Skin epidermis (tissue), 12 donors: ENCODE measurements at regions not wholly inside any gene's neighbourhood (a gene's known extent, or its start where the extent isn't known, plus 50 kb on each side); places are given as distances from the start of the nearest gene placed in this dataset.

Experiments used
- H3K27ac ChIP-seq, 21 experiments: fragments of 200-600 bp; sonication (generic) in 11 of 21; one replicate each; pipeline ENCODE4 v1.5.0; 2020; ENCODE audit warnings: mild to moderate bottlenecking in 3 of 21, inconsistent platforms in 2 of 21, moderate library complexity in 2 of 21
- H3K4me3 ChIP-seq, 7 experiments: fragments of 200-600 bp; sonication (generic) in 2 of 7; one replicate each; pipeline ENCODE4 v1.5.0; 2020; ENCODE audit warnings: inconsistent platforms in 2 of 7, mild to moderate bottlenecking in 2 of 7, moderate library complexity in 1 of 7

DNA sequence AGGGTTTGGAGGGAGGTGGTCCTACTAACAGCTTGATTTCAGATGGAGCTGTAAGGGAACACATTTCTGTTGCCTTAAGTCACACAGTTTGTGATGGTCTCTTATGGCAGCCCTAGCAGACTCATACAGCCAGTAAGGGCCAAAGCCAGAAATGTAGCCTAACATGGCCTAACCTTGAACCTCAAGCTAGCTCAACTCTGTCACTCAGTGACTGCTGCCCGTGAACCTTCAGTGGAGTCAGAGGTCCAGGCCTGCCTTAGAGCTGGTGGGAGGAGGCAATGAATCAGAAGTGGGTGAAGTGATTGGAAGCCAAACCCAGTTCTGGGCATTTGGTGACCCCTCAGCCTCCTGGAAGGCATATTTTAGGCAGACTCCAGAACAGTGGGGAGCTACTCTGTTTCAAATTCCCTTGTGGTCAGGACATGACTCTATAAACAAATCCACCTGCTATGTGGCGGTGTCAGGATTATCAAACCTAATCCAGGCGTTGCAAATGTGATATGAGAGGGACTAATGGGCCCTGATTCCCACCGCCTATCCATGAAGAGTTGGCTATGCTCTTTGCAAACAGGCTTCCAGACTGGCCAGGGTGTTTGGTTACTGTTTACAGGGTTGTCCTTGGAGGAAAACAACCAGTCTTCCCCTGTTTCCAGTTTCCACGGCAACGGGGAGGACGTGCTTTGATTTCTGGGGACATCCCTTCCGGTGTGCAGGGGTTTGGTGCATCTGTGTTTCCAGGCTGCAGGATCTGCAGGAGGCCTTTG, 105.9 kb upstream of the AGBL1 start:
- no peak overlapping the region for H3K4me3 ChIP-seq
- no peak overlapping the region for H3K27ac ChIP-seq

DNA sequence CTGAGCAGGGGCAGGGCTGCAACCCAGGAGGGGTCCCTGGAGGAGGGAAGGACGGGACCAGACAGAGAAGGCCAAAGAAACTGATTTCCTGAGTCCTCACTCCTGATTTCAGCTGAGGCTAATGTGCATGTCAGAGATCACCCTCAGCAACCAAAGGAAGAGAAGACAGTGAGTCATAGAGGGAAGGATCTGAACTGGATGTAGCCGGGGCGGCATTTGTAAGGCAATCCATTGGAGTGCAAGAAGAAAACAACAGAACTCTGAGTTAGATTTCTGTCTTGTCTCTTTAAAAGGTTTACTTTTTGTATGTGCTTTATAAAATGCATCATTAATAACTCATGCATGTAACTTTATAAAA, 105.3 kb upstream of the AGBL1 start:
- Histone ChIP-seq H3K4me3 (no peak overlapping the region), H3K27ac (no peak overlapping the region)

DNA sequence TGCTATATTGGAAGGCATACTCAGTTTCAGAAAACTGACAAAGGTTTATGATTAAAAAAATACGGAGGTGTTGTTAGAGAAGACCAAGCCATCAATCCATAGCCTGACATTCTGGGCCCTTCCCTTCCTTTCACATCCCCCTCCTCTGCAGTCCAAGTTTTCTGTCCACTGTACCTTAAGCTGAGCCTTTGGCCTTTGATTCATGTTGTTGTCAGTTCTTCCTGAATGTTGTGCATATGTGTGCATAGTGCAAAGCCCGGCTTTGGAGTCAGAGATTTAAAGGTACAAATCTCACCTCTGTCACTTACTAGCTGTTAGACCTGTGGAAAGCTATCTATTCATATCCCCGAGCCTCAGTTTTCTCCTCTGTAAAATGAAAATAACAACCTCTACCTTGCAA, 104.9 kb upstream of the AGBL1 start:
- no peak overlapping the region for H3K4me3 ChIP-seq
- no peak overlapping the region for H3K27ac ChIP-seq

DNA sequence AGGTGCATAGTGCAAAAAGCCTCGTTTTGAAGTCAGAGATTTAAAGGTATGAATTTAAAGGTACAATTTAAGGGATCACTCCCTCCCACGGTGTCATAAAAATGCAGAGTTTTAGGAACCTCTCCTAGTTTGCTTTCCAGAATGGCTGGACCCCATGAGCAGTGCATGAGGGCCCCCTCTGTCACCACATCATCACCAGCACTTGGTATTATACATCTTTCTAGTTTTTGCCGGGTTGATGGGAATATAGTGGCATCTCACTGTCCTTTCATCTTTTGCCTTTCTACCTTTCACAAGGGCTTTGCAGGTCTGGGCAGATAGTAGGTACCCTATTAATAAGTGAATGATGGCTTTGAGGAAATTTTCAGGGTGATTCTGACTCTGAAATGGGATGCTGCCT, 103.6 kb upstream of the AGBL1 start:
- Histone ChIP-seq H3K4me3 (no peak overlapping the region), H3K27ac (no peak overlapping the region)

DNA sequence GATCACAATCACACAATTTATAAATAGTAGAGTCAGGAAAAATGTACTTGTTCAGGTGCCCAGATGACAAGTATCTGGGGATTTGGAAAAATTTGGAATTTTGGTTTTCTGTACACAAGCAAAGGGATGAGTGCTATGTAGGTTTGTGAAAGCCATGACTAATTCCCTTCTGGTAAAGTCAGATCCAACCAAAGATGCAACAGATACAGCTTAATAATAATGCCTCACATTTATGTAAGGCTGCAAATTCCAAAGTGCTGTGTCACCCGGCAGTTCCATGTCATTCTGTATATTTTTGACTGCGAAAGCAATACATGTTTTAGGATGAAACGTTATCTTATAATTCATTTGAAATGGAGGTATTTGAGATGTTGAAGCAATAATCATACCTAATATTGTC, 102.7 kb upstream of the AGBL1 start:
- Histone ChIP-seq H3K27ac (no peak overlapping the region), H3K4me3 (no peak overlapping the region)

DNA sequence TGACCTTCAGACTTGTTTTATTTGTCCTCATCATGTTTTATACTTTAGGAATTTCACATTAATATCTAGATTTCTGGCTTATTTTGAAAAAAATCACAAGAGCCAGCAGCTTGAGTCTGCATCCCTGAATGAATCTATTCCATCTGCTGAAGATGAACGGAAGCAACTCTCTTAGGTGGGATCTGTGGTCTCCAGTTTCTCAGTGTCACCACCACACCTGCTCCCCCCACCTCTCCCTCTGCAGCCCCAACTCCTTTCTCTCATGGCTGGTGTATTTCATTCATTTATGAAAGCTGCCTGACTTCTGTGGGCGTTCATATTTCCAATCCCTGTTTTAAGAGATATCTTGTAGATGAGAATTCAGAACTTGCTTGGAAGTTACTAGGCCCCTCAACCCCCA, 102.1 kb upstream of the AGBL1 start:
- Histone ChIP-seq H3K4me3 (no peak overlapping the region), H3K27ac (no peak overlapping the region)

DNA sequence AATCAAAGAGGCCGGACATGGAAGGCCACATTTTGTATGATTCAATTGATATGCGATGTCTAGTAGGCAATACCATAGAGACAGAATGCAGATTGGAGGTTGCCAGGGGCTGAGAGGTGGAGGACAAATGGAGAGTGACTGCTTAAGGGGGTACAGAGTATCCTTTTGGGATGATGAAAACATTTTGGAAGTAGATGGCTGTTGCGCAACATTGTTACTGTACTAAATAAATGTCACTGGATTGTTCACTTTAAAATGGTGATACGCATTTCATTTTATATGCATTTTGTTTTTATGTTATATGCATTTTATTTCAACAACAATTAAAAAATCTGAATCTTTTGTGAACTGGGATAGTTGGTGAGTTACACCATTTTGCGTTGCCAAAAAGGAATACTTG, 99.7 kb upstream of the AGBL1 start:
- H3K27ac ChIP-seq = no peak overlapping the region
- H3K4me3 ChIP-seq = no peak overlapping the region

DNA sequence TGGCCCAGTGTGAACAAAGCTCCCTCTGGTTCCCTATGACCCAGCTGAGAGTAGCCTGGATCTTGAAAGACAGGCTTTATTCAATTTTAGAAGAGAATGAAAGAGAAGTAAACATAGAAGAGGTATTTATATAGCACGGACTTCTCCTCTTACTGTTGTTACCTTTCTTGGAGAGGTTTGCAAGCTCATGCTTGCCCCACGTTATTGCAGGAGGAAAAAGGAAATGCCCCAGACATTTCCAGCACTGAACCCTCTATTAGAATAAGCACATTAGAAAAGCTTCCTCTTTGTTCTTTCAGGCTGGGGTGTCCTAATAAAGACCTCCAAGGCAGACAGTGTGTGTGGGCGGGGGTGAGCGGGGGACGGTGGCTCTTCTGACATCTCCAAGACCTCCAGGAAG, 98.7 kb upstream of the AGBL1 start:
- Histone ChIP-seq H3K4me3 (no peak overlapping the region), H3K27ac (no peak overlapping the region)

DNA sequence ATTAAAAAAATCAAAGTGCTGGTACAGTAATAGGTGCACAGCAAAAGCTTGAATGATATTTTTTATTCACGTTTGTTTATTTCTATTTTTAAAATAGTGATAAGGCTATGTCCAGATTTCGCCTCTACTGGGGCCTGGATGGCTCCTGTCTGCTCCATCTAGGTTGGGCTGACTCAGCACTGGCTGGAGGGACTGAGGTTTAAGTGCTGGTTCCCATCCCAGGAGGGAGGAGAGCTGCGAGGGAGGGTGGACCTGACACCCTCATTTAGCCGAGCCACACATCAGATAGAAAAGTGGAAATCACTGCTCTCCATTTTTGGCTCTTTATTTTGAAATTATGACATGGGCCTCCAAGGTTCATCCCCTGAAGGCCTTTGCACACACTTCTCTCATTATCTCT, 95.4 kb upstream of the AGBL1 start:
- no peak overlapping the region for H3K4me3 ChIP-seq
- no peak overlapping the region for H3K27ac ChIP-seq

DNA sequence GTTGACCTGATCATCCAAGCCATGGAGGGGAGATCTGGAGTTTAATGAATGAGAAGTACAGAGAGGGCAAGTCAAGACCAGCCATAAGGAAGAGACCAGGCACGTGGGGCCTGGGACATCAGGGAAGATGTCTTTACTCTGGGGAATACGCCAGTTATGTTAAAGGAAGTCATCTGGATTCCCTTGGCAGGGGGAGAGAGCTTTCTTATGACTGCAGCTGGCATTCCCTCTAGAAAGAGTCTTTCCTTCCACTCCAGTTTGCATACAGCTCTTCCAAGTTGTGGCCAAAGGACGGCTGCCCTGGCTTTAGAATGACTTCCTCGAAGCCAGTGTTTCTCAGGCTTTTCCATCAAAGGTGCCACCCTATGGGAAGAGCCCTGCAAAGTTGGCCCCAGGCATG, 93.6 kb upstream of the AGBL1 start:
- Histone ChIP-seq H3K27ac (no peak overlapping the region), H3K4me3 (no peak overlapping the region)

DNA sequence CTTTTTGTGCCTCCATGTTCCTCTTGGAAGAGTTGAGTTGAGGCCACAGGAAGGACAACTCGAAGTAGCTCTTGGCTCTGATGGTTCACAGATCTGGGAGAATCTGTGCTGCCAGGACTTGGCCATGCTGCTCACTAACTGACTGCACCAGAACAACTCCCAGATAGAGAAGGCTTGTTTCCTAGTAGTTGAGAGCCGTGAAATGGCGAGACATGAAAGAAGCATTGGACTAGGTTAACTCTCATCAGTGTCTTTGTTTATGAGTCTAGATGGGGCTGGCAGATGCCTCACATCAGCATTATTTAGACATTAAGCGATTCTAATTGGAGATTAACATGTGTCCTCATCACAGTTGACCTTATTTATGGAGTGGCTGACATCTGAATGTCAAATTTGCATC, 92.9 kb upstream of the AGBL1 start:
- Histone ChIP-seq H3K27ac (no peak overlapping the region), H3K4me3 (no peak overlapping the region)

DNA sequence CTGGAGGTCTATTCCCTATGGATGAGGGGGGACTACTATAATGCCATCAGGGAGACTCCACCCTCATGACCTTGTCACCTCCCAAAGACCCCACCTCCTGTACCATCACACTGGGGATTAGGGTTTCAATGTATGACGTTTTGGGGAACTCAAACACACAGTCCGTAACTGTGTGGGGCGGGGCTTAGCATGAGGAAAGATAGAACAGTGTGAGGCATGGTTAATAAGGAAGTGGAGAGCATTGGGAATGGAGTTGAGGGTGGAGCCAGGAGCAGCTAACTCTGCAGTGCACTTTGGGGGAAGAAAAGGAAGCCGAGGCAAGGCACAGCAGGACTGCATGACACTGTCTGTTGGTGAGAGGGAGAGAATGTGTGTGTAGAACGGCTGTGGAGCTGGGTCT, 90.9 kb upstream of the AGBL1 start:
- no peak overlapping the region for H3K27ac ChIP-seq

DNA sequence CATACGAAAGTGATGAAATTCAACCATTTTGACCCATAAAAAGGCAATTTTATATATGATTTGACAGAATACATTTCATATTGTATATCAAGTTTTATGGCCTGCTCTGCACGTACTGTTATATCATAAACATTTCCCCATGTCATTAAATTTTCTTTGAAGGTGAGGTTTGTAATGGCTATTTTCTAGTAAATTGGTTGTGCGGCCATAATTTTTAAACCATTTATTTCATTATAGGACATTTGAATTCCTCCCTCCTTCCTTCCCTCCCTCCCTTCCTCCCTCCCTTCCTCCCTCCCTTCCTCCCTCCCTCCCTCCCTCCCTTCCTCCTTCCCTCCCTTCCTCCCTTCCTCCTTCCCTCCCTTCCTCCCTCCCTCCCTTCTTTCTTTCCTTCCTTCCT, 87.4 kb upstream of the AGBL1 start:
- no peak overlapping the region for H3K27ac ChIP-seq
- no peak overlapping the region for H3K4me3 ChIP-seq

More for the DNA sequence above, 90.9 kb upstream of the AGBL1 start:
- H3K4me3 ChIP-seq = no peak overlapping the region

DNA sequence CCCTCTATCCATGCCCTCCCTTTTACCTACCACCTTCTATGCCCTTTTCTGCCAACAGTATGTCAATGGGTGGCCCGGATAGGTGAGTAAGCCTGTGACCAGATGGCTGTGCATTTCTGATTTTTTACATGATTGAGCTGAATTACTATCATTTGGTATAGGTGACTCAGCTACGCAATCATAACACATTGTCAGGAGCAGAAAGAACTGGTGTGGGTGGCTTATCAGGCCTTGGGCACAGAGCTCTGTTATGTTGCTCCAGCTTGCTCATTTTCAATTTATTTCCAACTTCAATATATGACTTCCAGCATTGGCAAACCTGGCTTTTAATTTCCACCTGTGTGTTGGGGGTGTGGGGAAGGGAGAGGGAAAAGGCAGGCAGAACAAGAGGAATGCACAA, 86.6 kb upstream of the AGBL1 start:
- Histone ChIP-seq H3K27ac (no peak overlapping the region), H3K4me3 (no peak overlapping the region)

DNA sequence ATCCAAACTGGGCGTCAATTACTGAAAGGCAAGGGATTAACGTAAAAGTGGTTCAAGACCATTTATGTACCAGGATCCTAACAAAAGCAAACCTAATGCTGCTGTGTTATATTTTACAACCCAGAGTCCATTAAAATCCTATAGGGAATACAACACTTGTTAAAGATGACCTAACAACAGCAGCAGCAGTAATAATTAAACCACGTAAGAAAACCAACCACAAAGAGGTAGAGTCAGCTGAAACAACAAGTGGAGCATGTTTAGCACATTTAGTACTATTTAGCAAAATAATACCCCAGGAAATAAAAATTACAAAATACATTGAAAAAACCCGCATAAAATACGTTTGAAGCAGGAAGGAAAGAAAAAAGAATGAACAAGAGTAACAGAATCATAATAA, 82.1 kb upstream of the AGBL1 start:
- H3K4me3 ChIP-seq = no peak overlapping the region

DNA sequence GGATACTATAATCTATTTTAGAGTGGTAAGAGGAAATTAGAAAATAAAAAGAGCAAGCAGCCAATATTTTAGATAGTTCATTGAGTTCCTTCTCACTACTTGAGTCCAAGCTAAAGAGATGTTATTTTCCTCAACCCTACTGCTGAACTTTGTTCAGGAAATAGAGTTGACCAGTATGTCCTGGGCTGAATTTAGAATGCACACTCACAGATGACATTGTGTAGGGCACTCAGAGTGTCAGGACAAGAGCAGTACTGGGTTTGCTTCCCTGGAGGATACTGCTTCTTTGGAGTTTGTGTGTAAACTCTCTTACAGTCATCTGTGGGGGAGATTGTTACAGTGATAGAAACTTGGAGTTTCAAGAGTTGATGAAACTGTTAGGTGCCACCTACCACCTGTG, 80.0 kb upstream of the AGBL1 start:
- no peak overlapping the region for H3K27ac ChIP-seq
- H3K4me3 ChIP-seq = no peak overlapping the region

More for the DNA sequence above, 82.1 kb upstream of the AGBL1 start:
- no peak overlapping the region for H3K27ac ChIP-seq

DNA sequence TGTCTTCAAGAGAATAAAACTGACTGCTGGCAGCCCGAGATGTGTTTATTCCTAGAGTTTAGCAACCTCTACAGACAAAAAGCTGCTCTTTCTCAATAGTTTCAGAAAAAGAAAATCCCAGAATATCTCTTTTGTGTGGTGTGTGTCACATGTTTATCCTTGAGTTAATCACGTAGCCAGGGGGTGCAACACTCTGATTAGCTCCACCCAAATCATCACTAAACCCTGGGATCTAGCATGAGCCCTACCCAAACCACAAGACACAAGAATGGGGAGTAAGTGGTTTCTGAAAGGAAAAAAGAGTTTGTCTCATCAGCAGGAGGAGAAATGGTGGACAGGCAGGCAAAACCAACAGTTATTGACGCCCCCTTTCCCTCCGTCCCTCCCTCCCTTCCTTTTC, 78.5 kb upstream of the AGBL1 start:
- no peak overlapping the region for H3K4me3 ChIP-seq
- no peak overlapping the region for H3K27ac ChIP-seq

DNA sequence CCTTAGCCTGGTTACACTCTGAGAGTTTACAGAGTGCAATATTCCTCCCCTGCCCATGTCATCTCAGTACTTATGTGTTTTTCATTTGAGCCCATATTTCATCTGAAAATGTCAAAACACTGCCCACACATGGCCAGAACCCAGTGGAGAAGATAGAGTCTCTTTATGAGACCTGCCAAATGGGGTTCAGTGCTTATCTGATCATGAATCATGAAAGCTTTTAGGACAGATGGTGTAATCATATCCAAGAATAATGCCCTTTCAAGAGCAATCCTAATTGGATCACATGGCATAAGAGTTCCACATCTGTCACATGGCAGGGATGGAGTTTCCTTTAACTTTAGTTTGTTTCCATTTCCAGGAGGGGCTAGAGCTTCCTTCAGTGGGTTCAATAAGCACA, 77.2 kb upstream of the AGBL1 start:
- no peak overlapping the region for H3K27ac ChIP-seq
- H3K4me3 ChIP-seq = no peak overlapping the region

DNA sequence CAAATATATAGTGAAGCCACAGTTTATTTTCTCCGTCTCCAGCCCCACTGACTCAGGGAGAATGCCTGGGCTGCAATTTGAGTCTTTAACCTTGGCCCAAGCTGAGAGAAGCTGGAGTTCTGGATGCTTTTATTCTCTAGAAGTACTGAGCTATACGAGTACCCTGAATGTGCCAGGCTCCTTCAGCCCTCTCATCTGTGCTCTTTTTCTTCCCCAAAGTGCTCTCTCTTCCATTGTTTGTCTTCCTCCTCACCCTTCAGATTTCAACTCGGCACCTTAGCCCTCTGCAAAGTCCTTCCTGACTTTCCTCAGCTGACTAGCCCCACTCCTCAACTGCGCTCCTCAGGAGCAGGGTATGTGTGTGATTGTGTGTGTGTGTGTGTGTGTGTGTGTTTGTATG, 75.6 kb upstream of the AGBL1 start:
- H3K27ac ChIP-seq = no peak overlapping the region
- H3K4me3 ChIP-seq = no peak overlapping the region

DNA sequence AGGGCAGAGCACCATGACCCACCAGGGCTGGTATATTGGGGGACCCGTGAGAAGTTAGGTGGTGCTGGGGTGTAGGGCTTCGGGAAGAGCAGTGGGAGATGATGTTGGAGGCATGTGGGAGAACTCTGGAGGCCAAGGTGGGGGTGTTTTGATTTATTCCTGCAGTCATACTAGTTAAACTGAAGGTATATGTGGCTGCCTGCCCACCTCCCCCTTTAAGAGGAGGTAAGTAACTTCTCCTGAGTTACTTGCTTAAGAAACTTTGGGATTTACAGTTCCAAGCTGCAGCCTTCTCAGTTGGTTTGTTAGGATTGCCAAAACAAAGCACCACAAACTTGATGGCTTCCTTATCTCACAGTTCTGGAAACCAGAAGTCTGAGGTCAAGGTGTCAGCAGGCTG, 73.1 kb upstream of the AGBL1 start:
- H3K27ac ChIP-seq = no peak overlapping the region
- H3K4me3 ChIP-seq = no peak overlapping the region

DNA sequence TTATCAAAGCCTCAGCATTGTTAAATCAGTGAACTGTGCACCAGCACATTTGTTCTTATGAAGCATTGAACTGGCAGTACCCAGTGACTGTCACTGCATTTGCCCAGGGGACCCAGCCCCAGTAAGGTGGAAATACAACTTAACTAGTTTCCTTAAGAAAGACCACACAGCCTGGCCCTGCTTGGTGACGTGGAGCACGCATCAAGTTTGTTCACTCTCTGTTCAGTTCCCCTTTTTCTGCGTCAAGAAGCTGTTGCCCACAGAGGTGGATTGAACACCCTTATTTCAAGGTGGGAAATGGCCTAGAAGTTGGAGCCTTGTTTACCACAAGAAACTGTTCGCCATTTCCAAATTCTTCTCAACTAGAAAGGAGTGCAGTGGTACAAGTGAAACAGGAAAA, 69.9 kb upstream of the AGBL1 start:
- no peak overlapping the region for H3K27ac ChIP-seq
- no peak overlapping the region for H3K4me3 ChIP-seq

DNA sequence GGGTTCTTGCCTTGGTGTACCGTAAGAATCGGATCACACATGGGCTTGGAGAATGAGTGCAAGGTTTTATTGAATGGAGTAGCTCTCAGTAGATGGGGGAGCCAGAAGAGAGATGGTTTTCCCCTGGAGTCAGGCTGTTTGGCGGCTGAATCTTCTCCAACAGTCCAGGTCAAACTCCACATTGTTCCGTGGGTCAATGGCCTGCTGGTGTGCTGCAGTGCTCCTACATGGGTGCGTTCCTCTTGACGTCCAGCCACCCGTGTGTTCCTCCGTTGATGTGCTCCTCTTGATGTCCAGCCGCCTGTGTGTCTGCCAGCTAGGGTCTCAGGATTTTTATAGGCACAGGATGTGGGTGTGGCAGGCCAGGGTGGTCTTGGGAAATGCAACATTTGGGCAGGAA, 69.3 kb upstream of the AGBL1 start:
- Histone ChIP-seq H3K27ac (no peak overlapping the region), H3K4me3 (no peak overlapping the region)

DNA sequence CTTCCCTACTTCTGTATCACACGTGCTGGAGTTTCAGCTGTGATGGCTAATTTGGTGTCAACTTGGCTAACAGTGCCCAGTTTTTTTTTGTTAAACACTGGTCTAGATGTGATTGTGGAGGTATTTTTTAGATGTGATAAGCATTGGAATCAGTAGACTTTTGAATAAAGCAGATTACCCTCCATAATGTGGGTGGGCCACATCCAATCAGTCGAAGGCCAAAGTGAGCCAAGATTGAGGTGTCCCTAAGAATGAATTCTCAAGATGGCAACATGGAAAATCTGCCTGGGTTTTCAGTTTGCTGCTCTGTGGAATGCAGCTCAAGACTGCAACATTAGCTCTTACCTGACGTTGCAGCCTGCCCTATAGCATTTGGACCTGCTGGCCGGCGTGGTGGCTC, 68.8 kb upstream of the AGBL1 start:
- Histone ChIP-seq H3K4me3 (no peak overlapping the region), H3K27ac (no peak overlapping the region)
